Esophagus muscularis mucosa (tissue), 4 donors: ENCODE measurements at regions not wholly inside any gene's neighbourhood (a gene's known extent, or its start where the extent isn't known, plus 50 kb on each side); places are given as distances from the start of the nearest gene placed in this dataset.

Source experiments
- EP300 ChIP-seq: sonication (generic); formaldehyde crosslinking; IDR thresholded peaks from one replicate; pipeline ENCODE4 v1.6.1; 2017; ENCODE audit warnings: antibody characterized with exemption
- POLR2A ChIP-seq: fragments of 450-650 bp; IDR thresholded peaks from one replicate; pipeline ENCODE4 v1.6.1; 2017; ENCODE audit warnings: antibody characterized with exemption, moderate library complexity, mild to moderate bottlenecking, low read depth
- POLR2AphosphoS5 ChIP-seq, 2 donors: sonication (generic); formaldehyde crosslinking; IDR thresholded peaks; one replicate each; pipeline ENCODE4 v1.6.1; 2017; ENCODE audit warnings: antibody characterized with exemption in 2 of 2
- TF ChIP-seq, protein P1 (sequence below), 3 experiments: fragments of 200-600 bp in 2 of 3; fragments of 450-650 bp in 1 of 3; sonication (generic) in 2 of 3; IDR thresholded peaks; one replicate each; pipeline ENCODE4 v1.5.1; 2017 to 2019; ENCODE audit warnings: antibody characterized with exemption in 3 of 3, mild to moderate bottlenecking in 2 of 3, moderate library complexity in 1 of 3

DNA sequence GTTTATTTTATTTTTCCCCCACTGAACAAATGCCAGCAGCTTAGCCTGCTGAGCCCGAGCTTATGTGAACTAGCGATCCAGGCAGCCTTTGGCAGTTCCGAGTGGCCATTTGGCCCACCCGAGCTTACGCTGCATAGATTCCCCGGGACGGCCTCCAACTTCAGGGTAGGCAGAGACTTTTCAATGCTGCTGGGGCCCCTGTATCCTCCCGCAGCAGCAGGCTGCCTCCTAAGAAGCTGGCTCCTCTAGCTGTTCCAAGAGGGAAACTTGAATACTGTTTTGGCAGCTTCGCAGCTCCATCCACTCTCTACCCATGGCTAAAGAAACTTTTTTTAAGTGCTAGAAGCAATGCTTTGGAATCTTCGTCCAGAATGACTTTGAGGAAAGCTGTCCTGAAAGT, 295.2 kb downstream of the SS18 start:
- no peak for TF ChIP-seq POLR2AphosphoS5 (IDR thresholded peaks at IDR 0.05)
- no peak for TF ChIP-seq EP300
- TF ChIP-seq, protein P1, sequence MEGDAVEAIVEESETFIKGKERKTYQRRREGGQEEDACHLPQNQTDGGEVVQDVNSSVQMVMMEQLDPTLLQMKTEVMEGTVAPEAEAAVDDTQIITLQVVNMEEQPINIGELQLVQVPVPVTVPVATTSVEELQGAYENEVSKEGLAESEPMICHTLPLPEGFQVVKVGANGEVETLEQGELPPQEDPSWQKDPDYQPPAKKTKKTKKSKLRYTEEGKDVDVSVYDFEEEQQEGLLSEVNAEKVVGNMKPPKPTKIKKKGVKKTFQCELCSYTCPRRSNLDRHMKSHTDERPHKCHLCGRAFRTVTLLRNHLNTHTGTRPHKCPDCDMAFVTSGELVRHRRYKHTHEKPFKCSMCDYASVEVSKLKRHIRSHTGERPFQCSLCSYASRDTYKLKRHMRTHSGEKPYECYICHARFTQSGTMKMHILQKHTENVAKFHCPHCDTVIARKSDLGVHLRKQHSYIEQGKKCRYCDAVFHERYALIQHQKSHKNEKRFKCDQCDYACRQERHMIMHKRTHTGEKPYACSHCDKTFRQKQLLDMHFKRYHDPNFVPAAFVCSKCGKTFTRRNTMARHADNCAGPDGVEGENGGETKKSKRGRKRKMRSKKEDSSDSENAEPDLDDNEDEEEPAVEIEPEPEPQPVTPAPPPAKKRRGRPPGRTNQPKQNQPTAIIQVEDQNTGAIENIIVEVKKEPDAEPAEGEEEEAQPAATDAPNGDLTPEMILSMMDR (IDR thresholded peaks at IDR 0.05) = no peak
- TF ChIP-seq POLR2A = no peak
